Keratinocyte (primary cell): ENCODE measurements at regions not wholly inside any gene's neighbourhood (a gene's known extent, or its start where the extent isn't known, plus 50 kb on each side); places are given as distances from the start of the nearest gene placed in this dataset.

ENCODE experiments used
- DNase-seq: peaks from one replicate; pipeline ENCODE4 v3.0.0-alpha.2; 2011; ENCODE audit warnings: low read depth, missing footprints, low spot score
- FAIRE-seq: peaks from 2 replicates; lab custom pipeline; 2011; peaks lifted over from hg19 to GRCh38; lab: Jason Lieb, UNC
- H2AFZ ChIP-seq: 2 replicates; pipeline ENCODE4 v1.6.0; 2012; ENCODE audit warnings: low read length, control low read depth, inconsistent platforms; ENCODE audit not compliant: control insufficient read depth
- H3K27ac ChIP-seq: 2 replicates; pipeline ENCODE4 v1.5.1; 2011; ENCODE audit warnings: low read length; ENCODE audit not compliant: control insufficient read depth, insufficient read depth
- H3K27me3 ChIP-seq: 3 replicates; pipeline ENCODE4 v1.6.0; 2011; ENCODE audit warnings: low read length; ENCODE audit not compliant: control insufficient read depth, insufficient read depth; ENCODE audit errors: extremely low read depth
- H3K36me3 ChIP-seq, 2 experiments: 2 replicates in 1 of 2; 3 replicates in 1 of 2; pipeline ENCODE4 v1.5.1; 2011; ENCODE audit warnings: low read length in 2 of 2, mild to moderate bottlenecking in 1 of 2; ENCODE audit not compliant: control insufficient read depth in 2 of 2, insufficient read depth in 2 of 2; ENCODE audit errors: extremely low read depth in 1 of 2
- H3K4me1 ChIP-seq: 3 replicates; pipeline ENCODE4 v1.5.1; 2011; ENCODE audit warnings: low read length; ENCODE audit not compliant: control insufficient read depth, insufficient read depth; ENCODE audit errors: extremely low read depth
- H3K4me2 ChIP-seq: 3 replicates; pipeline ENCODE4 v1.6.0; 2011; ENCODE audit warnings: low read depth, low read length; ENCODE audit not compliant: control insufficient read depth, insufficient read depth; ENCODE audit errors: extremely low read depth
- H3K4me3 ChIP-seq, 3 experiments: fragments of 200-600 bp in 1 of 3; sonication (generic) in 1 of 3; 2 replicates in 2 of 3; 3 replicates in 1 of 3; pipeline ENCODE4 v1.5.1; 2011 to 2016; ENCODE audit warnings: low read length in 3 of 3, mild to moderate bottlenecking in 3 of 3, control low read depth in 2 of 3, inconsistent platforms in 1 of 3, low read depth in 1 of 3, mixed read lengths in 1 of 3, mixed run types in 1 of 3, moderate library complexity in 1 of 3; ENCODE audit not compliant: control insufficient read depth in 2 of 3, insufficient read depth in 2 of 3; ENCODE audit errors: extremely low read depth in 1 of 3
- H3K79me2 ChIP-seq: 2 replicates; pipeline ENCODE4 v1.6.0; 2012; ENCODE audit warnings: low read length; ENCODE audit not compliant: control insufficient read depth, insufficient read depth
- H3K9ac ChIP-seq: 3 replicates; pipeline ENCODE4 v1.6.0; 2011; ENCODE audit warnings: low read length; ENCODE audit not compliant: control insufficient read depth, insufficient read depth; ENCODE audit errors: extremely low read depth
- H3K9me1 ChIP-seq: 3 replicates; pipeline ENCODE4 v1.6.0; 2011; ENCODE audit warnings: low read length; ENCODE audit not compliant: control insufficient read depth, insufficient read depth; ENCODE audit errors: extremely low read depth
- H3K9me3 ChIP-seq: 2 replicates; pipeline ENCODE4 v1.5.1; 2012; ENCODE audit warnings: low read depth, low read length; ENCODE audit not compliant: control insufficient read depth
- H4K20me1 ChIP-seq: 3 replicates; pipeline ENCODE4 v1.6.0; 2011; ENCODE audit warnings: low read length; ENCODE audit not compliant: control insufficient read depth, insufficient read depth; ENCODE audit errors: extremely low read depth
- CTCF ChIP-seq, 3 experiments: IDR thresholded peaks in 1 of 3; conservative IDR thresholded peaks in 1 of 3; optimal IDR thresholded peaks in 1 of 3; 2 replicates in 2 of 3; 3 replicates in 1 of 3; pipeline versions ENCODE3 to v1.5.1; 2011; ENCODE audit warnings: low read length in 3 of 3, mild to moderate bottlenecking in 3 of 3, moderate library complexity in 2 of 3, control low read depth in 1 of 3, inconsistent platforms in 1 of 3; ENCODE audit not compliant: insufficient read depth in 2 of 3; ENCODE audit errors: extremely low read depth in 1 of 3
- EZH2 ChIP-seq: IDR thresholded peaks from one replicate; pipeline ENCODE4 v1.6.1; 2012; ENCODE audit warnings: inconsistent platforms, mild to moderate bottlenecking, low read length, moderate library complexity
- dilution Hi-C: fragments of 300-500 bp; cut with MboI; formaldehyde crosslinking; loops from one replicate; pipeline ENCODE4 v1.7.0; 2020; ENCODE audit warnings: low sequenced_read_pairs; ENCODE audit not compliant: extremely low pct_ligation_motif_present

GRCh38 chr22:49417326-49417725 lies 410.3 kb downstream of the BRD1 start:
- Histone ChIP-seq H3K4me2 (no peak overlapping the region), H3K79me2 (no peaks in the 10 kb centered on the region), H4K20me1 (no peaks in the 10 kb centered on the region), H3K4me1 (no peaks in the 10 kb centered on the region), H3K4me3 (no peak overlapping the region), H3K9me3 (peaks cover 8% of the 10 kb centered on the region), H2AFZ (no peak overlapping the region), H3K27me3 (no peaks in the 10 kb centered on the region), H3K9me1 (no peaks in the 10 kb centered on the region), H3K9ac (no peak overlapping the region), H3K27ac (no peak overlapping the region), H3K36me3 (no peaks in the 10 kb centered on the region)
- DNase-seq, result no peak
- FAIRE-seq, result no peak
- TF ChIP-seq EZH2 (no peak), CTCF (optimal IDR thresholded peaks at IDR 0.05 in 1 of 3, IDR thresholded peaks at IDR 0.05 in 1 of 3, conservative IDR thresholded peaks at IDR 0.05 in 1 of 3; ENCODE audit: extremely low read depth in 1 of 3, insufficient read depth in 2 of 3, low read length in 3 of 3) (no peak)
- dilution Hi-C loops, result no loop called here

- FAIRE-seq (no peak), DNase-seq (no peak)
- no peak overlapping the region for H3K4me3 ChIP-seq
- H3K27me3 ChIP-seq, result no peaks in the 10 kb centered on the region
- TF ChIP-seq EZH2 (no peak), CTCF (optimal IDR thresholded peaks at IDR 0.05 in 1 of 3, IDR thresholded peaks at IDR 0.05 in 1 of 3, conservative IDR thresholded peaks at IDR 0.05 in 1 of 3; ENCODE audit: extremely low read depth in 1 of 3, insufficient read depth in 2 of 3, low read length in 3 of 3) (no peak)
- no peaks in the 10 kb centered on the region for H3K79me2 ChIP-seq
- H4K20me1 ChIP-seq, result no peaks in the 10 kb centered on the region
- no peaks in the 10 kb centered on the region for H3K36me3 ChIP-seq
- no peaks in the 10 kb centered on the region for H3K4me1 ChIP-seq
- H2AFZ ChIP-seq, result no peak overlapping the region
- no peak overlapping the region for H3K27ac ChIP-seq
- peaks cover 11% of the 10 kb centered on the region for H3K9me3 ChIP-seq
- no peak overlapping the region for H3K4me2 ChIP-seq
- H3K9me1 ChIP-seq, result no peaks in the 10 kb centered on the region
- dilution Hi-C loops, result no loop called here
- H3K9ac ChIP-seq, result no peak overlapping the region
Observed at GRCh38 chr22:49415151-49415951, 412.3 kb downstream of the BRD1 start.
